ENCODE measurements at regions not wholly inside any gene's neighbourhood (a gene's known extent, or its start where the extent isn't known, plus 50 kb on each side); places are given as distances from the start of the nearest gene placed in this dataset.

DNA sequence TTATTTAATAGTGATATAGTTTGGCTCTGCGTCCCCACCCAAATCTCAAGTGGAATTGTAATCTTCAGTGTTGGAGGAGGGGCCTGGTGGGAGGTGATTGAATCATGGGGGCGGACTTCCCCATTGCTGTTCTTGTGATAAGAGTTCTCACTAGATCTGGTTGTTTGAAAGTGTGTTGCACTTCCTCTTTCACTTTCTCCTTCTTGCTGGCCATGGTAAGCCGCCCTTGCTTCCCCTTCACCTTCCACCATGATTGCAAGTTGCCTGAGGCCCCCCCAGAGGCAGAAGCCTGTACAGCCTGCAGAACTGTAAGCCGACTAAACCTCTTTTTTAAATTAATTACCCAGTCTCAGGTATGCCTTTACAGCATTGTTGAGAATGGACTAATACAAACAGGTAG is 101.4 kb downstream of the MTPAP start:
- no peak for TF ChIP-seq ZNF396 (CRISPR knock-in tag; IDR thresholded peaks at IDR 0.05; ENCODE audit: borderline replicate concordance)
- TF ChIP-seq, protein P1, sequence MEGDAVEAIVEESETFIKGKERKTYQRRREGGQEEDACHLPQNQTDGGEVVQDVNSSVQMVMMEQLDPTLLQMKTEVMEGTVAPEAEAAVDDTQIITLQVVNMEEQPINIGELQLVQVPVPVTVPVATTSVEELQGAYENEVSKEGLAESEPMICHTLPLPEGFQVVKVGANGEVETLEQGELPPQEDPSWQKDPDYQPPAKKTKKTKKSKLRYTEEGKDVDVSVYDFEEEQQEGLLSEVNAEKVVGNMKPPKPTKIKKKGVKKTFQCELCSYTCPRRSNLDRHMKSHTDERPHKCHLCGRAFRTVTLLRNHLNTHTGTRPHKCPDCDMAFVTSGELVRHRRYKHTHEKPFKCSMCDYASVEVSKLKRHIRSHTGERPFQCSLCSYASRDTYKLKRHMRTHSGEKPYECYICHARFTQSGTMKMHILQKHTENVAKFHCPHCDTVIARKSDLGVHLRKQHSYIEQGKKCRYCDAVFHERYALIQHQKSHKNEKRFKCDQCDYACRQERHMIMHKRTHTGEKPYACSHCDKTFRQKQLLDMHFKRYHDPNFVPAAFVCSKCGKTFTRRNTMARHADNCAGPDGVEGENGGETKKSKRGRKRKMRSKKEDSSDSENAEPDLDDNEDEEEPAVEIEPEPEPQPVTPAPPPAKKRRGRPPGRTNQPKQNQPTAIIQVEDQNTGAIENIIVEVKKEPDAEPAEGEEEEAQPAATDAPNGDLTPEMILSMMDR (IDR thresholded peaks at IDR 0.05), result no peak
- TF ChIP-seq RELA (CRISPR knock-in tag; IDR thresholded peaks at IDR 0.05; ENCODE audit: borderline replicate concordance), result no peak
- no peak for TF ChIP-seq TCF7 (CRISPR knock-in tag; IDR thresholded peaks at IDR 0.05; ENCODE audit: low read depth)
- TF ChIP-seq, protein P2, sequence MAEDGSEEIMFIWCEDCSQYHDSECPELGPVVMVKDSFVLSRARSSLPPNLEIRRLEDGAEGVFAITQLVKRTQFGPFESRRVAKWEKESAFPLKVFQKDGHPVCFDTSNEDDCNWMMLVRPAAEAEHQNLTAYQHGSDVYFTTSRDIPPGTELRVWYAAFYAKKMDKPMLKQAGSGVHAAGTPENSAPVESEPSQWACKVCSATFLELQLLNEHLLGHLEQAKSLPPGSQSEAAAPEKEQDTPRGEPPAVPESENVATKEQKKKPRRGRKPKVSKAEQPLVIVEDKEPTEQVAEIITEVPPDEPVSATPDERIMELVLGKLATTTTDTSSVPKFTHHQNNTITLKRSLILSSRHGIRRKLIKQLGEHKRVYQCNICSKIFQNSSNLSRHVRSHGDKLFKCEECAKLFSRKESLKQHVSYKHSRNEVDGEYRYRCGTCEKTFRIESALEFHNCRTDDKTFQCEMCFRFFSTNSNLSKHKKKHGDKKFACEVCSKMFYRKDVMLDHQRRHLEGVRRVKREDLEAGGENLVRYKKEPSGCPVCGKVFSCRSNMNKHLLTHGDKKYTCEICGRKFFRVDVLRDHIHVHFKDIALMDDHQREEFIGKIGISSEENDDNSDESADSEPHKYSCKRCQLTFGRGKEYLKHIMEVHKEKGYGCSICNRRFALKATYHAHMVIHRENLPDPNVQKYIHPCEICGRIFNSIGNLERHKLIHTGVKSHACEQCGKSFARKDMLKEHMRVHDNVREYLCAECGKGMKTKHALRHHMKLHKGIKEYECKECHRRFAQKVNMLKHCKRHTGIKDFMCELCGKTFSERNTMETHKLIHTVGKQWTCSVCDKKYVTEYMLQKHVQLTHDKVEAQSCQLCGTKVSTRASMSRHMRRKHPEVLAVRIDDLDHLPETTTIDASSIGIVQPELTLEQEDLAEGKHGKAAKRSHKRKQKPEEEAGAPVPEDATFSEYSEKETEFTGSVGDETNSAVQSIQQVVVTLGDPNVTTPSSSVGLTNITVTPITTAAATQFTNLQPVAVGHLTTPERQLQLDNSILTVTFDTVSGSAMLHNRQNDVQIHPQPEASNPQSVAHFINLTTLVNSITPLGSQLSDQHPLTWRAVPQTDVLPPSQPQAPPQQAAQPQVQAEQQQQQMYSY (CRISPR knock-in tag; IDR thresholded peaks at IDR 0.05), result no peak
- no peak for TF ChIP-seq SMAD3 (CRISPR knock-in tag; IDR thresholded peaks at IDR 0.05; ENCODE audit: borderline replicate concordance)
- TF ChIP-seq, protein P3, sequence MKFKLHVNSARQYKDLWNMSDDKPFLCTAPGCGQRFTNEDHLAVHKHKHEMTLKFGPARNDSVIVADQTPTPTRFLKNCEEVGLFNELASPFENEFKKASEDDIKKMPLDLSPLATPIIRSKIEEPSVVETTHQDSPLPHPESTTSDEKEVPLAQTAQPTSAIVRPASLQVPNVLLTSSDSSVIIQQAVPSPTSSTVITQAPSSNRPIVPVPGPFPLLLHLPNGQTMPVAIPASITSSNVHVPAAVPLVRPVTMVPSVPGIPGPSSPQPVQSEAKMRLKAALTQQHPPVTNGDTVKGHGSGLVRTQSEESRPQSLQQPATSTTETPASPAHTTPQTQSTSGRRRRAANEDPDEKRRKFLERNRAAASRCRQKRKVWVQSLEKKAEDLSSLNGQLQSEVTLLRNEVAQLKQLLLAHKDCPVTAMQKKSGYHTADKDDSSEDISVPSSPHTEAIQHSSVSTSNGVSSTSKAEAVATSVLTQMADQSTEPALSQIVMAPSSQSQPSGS (CRISPR knock-in tag; IDR thresholded peaks at IDR 0.05; ENCODE audit: borderline replicate concordance, low read depth), result no peak
- no peak for TF ChIP-seq ZNF263 (CRISPR knock-in tag; IDR thresholded peaks at IDR 0.05; ENCODE audit: low read depth)
- TF ChIP-seq, protein P4, sequence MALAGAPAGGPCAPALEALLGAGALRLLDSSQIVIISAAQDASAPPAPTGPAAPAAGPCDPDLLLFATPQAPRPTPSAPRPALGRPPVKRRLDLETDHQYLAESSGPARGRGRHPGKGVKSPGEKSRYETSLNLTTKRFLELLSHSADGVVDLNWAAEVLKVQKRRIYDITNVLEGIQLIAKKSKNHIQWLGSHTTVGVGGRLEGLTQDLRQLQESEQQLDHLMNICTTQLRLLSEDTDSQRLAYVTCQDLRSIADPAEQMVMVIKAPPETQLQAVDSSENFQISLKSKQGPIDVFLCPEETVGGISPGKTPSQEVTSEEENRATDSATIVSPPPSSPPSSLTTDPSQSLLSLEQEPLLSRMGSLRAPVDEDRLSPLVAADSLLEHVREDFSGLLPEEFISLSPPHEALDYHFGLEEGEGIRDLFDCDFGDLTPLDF (CRISPR knock-in tag; IDR thresholded peaks at IDR 0.05), result no peak
- TF ChIP-seq FOXJ3 (CRISPR knock-in tag; IDR thresholded peaks at IDR 0.05; ENCODE audit: borderline replicate concordance), result no peak
- no peak for TF ChIP-seq ZNF219 (CRISPR knock-in tag; IDR thresholded peaks at IDR 0.05; ENCODE audit: borderline replicate concordance)
